IMR-90 (cell line): ENCODE measurements at regions not wholly inside any gene's neighbourhood (a gene's known extent, or its start where the extent isn't known, plus 50 kb on each side); places are given as distances from the start of the nearest gene placed in this dataset.
A peak's percentile ranks its signal among the peaks of the same experiment; 100 is the strongest.

ENCODE experiments used
- ATAC-seq: fragments of 200-7000 bp; cut with Tn5 transposase; 2 replicates; pipeline ENCODE4 v1.9.1; 2020; ENCODE audit warnings: low read depth, mild to moderate bottlenecking, moderate library complexity
- BruUV-seq: library from RNA; stranded (reverse); fragments of 400-500 nt; replicated peaks from 2 replicates; lab custom pipeline; 2021; lab: Mats Ljungman, UMichigan
- CTCF ChIA-PET: fragments of 300-600 bp; formaldehyde crosslinking; extraction: SDS; loops from one replicate; lab custom pipeline; 2021; ENCODE audit warnings: antibody characterized with exemption; lab: Yijun Ruan, JAX
- POLR2A ChIA-PET: fragments of 300-600 bp; sonication (Branson Sonifier 250); formaldehyde crosslinking; loops from one replicate; lab custom pipeline; 2022; ENCODE audit warnings: antibody characterized with exemption; ENCODE audit not compliant: unreplicated experiment; lab: Charles Lee
- DNase-seq: peaks from one replicate; pipeline ENCODE4 v3.0.0; 2013
- H2AFZ ChIP-seq: replicated peaks from 2 replicates; pipeline ENCODE3; 2013; ENCODE audit warnings: low read length, mild to moderate bottlenecking; ENCODE audit not compliant: poor library complexity
- H2AK5ac ChIP-seq: 2 replicates; pipeline ENCODE4 v1.6.1; 2013; ENCODE audit warnings: low read depth, low read length, inconsistent platforms
- H2AK9ac ChIP-seq: replicated peaks from 2 replicates; pipeline ENCODE3; 2013; ENCODE audit warnings: mild to moderate bottlenecking, low read depth, low read length, moderate library complexity; ENCODE audit not compliant: poor library complexity
- H2BK120ac ChIP-seq: 2 replicates; pipeline ENCODE4 v1.6.1; 2013; ENCODE audit warnings: low read depth, low read length, inconsistent platforms
- H2BK15ac ChIP-seq: 3 replicates; pipeline ENCODE4 v1.6.1; 2013; ENCODE audit warnings: low read depth, low read length, inconsistent platforms
- H2BK20ac ChIP-seq: 2 replicates; pipeline ENCODE4 v1.6.1; 2013; ENCODE audit warnings: low read depth, mild to moderate bottlenecking, inconsistent platforms, low read length, moderate library complexity
- H2BK5ac ChIP-seq: 2 replicates; pipeline ENCODE4 v1.6.1; 2013; ENCODE audit warnings: mild to moderate bottlenecking, low read depth, low read length, inconsistent platforms; ENCODE audit not compliant: poor library complexity, severe bottlenecking
- H3K14ac ChIP-seq: replicated peaks from 2 replicates; pipeline ENCODE4 v1.6.1; 2013; ENCODE audit warnings: low read depth, low read length, inconsistent platforms
- H3K18ac ChIP-seq: 2 replicates; pipeline ENCODE4 v1.6.1; 2013; ENCODE audit warnings: low read depth, low read length, control low read depth
- H3K23ac ChIP-seq: 2 replicates; pipeline ENCODE4 v1.6.1; 2013; ENCODE audit warnings: low read depth, low read length, inconsistent platforms
- H3K27ac ChIP-seq: 2 replicates; pipeline ENCODE4 v1.5.1; 2013; ENCODE audit warnings: mild to moderate bottlenecking, control low read depth, low read length; ENCODE audit not compliant: insufficient read depth
- H3K27me3 ChIP-seq: 2 replicates; pipeline ENCODE4 v1.6.1; 2013; ENCODE audit warnings: low read length; ENCODE audit not compliant: control insufficient read depth, insufficient read depth
- H3K36me3 ChIP-seq: 2 replicates; pipeline ENCODE4 v1.6.1; 2013; ENCODE audit warnings: low read length, mixed read lengths; ENCODE audit not compliant: control insufficient read depth, insufficient read depth
- H3K4ac ChIP-seq: 2 replicates; pipeline ENCODE4 v1.6.1; 2013; ENCODE audit warnings: low read depth, low read length, inconsistent platforms
- H3K4me1 ChIP-seq: 2 replicates; pipeline ENCODE4 v1.6.1; 2013; ENCODE audit warnings: low read length, mixed read lengths; ENCODE audit not compliant: control insufficient read depth, insufficient read depth
- H3K4me2 ChIP-seq: 2 replicates; pipeline ENCODE4 v1.6.1; 2013; ENCODE audit warnings: low read depth, mild to moderate bottlenecking, control low read depth, low read length, moderate library complexity
- H3K4me3 ChIP-seq: 2 replicates; pipeline ENCODE4 v1.5.1; 2013; ENCODE audit warnings: low read depth, mild to moderate bottlenecking, control low read depth, low read length, moderate library complexity; ENCODE audit not compliant: insufficient read depth
- H3K56ac ChIP-seq: 2 replicates; pipeline ENCODE4 v1.6.1; 2013; ENCODE audit warnings: low read length, inconsistent platforms; ENCODE audit not compliant: insufficient read depth; ENCODE audit errors: extremely low read depth
- H3K79me1 ChIP-seq, 2 experiments: 2 replicates each; pipeline ENCODE4 v1.6.1; 2013; ENCODE audit warnings: low read length in 2 of 2, inconsistent platforms in 1 of 2, low read depth in 1 of 2
- H3K9ac ChIP-seq: 2 replicates; pipeline ENCODE4 v1.6.1; 2013; ENCODE audit warnings: low read depth, low read length, control low read depth
- H3K9me1 ChIP-seq: 2 replicates; pipeline ENCODE4 v1.6.1; 2013; ENCODE audit warnings: low read length, inconsistent platforms; ENCODE audit not compliant: insufficient read depth
- H3K9me3 ChIP-seq: 2 replicates; pipeline ENCODE4 v1.6.1; 2013; ENCODE audit warnings: low read length; ENCODE audit not compliant: control insufficient read depth, insufficient read depth
- H4K20me1 ChIP-seq: 2 replicates; pipeline ENCODE4 v1.6.1; 2013; ENCODE audit warnings: low read length, inconsistent platforms; ENCODE audit not compliant: insufficient read depth
- H4K5ac ChIP-seq: 2 replicates; pipeline ENCODE4 v1.6.1; 2013; ENCODE audit warnings: mild to moderate bottlenecking, low read depth, low read length, control low read depth
- H4K8ac ChIP-seq, 2 experiments: 2 replicates each; pipeline ENCODE4 v1.6.1; 2013; ENCODE audit warnings: low read depth in 2 of 2, low read length in 2 of 2, control low read depth in 1 of 2, inconsistent platforms in 1 of 2
- H4K91ac ChIP-seq: 2 replicates; pipeline ENCODE4 v1.6.1; 2013; ENCODE audit warnings: low read depth, low read length, inconsistent platforms; ENCODE audit not compliant: insufficient read depth
- CHD1 ChIP-seq: IDR thresholded peaks from 2 replicates; pipeline ENCODE4 v1.6.1; 2012; ENCODE audit warnings: low read depth, low read length, improper control_type of control experiment
- CTCF ChIP-seq: conservative IDR thresholded peaks from 2 replicates; pipeline ENCODE4 v1.5.1; 2012; ENCODE audit warnings: mild to moderate bottlenecking, low read depth, low read length, improper control_type of control experiment
- MXI1 ChIP-seq: IDR thresholded peaks from 2 replicates; pipeline ENCODE4 v1.6.1; 2012; ENCODE audit warnings: low read depth, mild to moderate bottlenecking, low read length, moderate library complexity, borderline replicate concordance
- POLR2A ChIP-seq: IDR thresholded peaks from 2 replicates; pipeline ENCODE4 v1.6.1; 2012; ENCODE audit warnings: mild to moderate bottlenecking, low read depth, low read length
- RAD21 ChIP-seq: IDR thresholded peaks from 2 replicates; pipeline ENCODE4 v1.6.1; 2012; ENCODE audit warnings: low read length, improper control_type of control experiment
- RCOR1 ChIP-seq: IDR thresholded peaks from 2 replicates; pipeline ENCODE4 v1.6.1; 2012; ENCODE audit warnings: mild to moderate bottlenecking, low read length, improper control_type of control experiment; ENCODE audit not compliant: insufficient replicate concordance
- SMC3 ChIP-seq: fragments of 150-350 bp; IDR thresholded peaks from 2 replicates; pipeline ENCODE4 v1.6.1; 2016; ENCODE audit warnings: low read depth, mild to moderate bottlenecking, antibody characterized with exemption, low read length, moderate library complexity
- dilution Hi-C: fragments of 300-500 bp; cut with HindIII; formaldehyde crosslinking; loops from one replicate; pipeline ENCODE4 v1.14.3; 2018; ENCODE audit warnings: low sequenced_read_pairs; ENCODE audit not compliant: unreplicated experiment
- in situ Hi-C: fragments of 300-500 bp; cut with MboI; formaldehyde crosslinking; loops from 3 replicates; pipeline ENCODE4 v1.14.3; 2019; ENCODE audit warnings: low sequenced_read_pairs, inconsistent platforms, mixed read lengths
- intact Hi-C: fragments of 100-400 bp; cut with micrococcal nuclease; formaldehyde crosslinking; loops from 2 replicates; pipeline ENCODE4 v1.10.0; 2022

- H4K91ac ChIP-seq: no peak overlapping the region
- no peak overlapping the region for H2BK15ac ChIP-seq
- H3K4me3 ChIP-seq: no peak overlapping the region
- no peak overlapping the region for H3K27ac ChIP-seq
- H2AK9ac ChIP-seq: no peak overlapping the region
- H3K4ac ChIP-seq: no peak overlapping the region
- BruUV-seq: no TSS peak
- H4K20me1 ChIP-seq: no peaks in the 10 kb centered on the region
- H3K9ac ChIP-seq: no peak overlapping the region
- POLR2A ChIA-PET: no interaction called here
- H3K56ac ChIP-seq: no peak overlapping the region
- no peaks in the 10 kb centered on the region for H3K79me1 ChIP-seq
- H2BK120ac ChIP-seq: no peak overlapping the region
- no peak overlapping the region for H3K14ac ChIP-seq
- no peak overlapping the region for H3K23ac ChIP-seq
- no peaks in the 10 kb centered on the region for H3K9me1 ChIP-seq
- DNase-seq: no peak
- no peak for TF ChIP-seq RAD21
- no peak for TF ChIP-seq MXI1
- TF ChIP-seq POLR2A: no peak
- TF ChIP-seq CHD1: no peak
- TF ChIP-seq CTCF: no peak
- TF ChIP-seq RCOR1: no peak
- TF ChIP-seq SMC3: no peak
- intact Hi-C loops: no loop called here
- dilution Hi-C loops: no loop called here
- no peak overlapping the region for H4K8ac ChIP-seq
- no peak overlapping the region for H4K5ac ChIP-seq
- ATAC-seq: peak; percentile 24; the same call in 1 of the 2 replicates
- CTCF ChIA-PET: no interaction called here
- H3K4me2 ChIP-seq: no peak overlapping the region
- H2AFZ ChIP-seq: no peak overlapping the region
- H3K4me1 ChIP-seq: no peaks in the 10 kb centered on the region
- H3K36me3 ChIP-seq: no peaks in the 10 kb centered on the region
- no peak overlapping the region for H2BK20ac ChIP-seq
- no peak overlapping the region for H2AK5ac ChIP-seq
- in situ Hi-C loops: no loop called here
- H2BK5ac ChIP-seq: no peak overlapping the region
- H3K9me3 ChIP-seq: no peaks in the 10 kb centered on the region
- no peaks in the 10 kb centered on the region for H3K27me3 ChIP-seq
- H3K18ac ChIP-seq: no peak overlapping the region
These were observed 197.0 kb upstream of the CBLB start for GRCh38 chr3:106065831-106066230.
